ENCODE measurements at regions not wholly inside any gene's neighbourhood (a gene's known extent, or its start where the extent isn't known, plus 50 kb on each side); places are given as distances from the start of the nearest gene placed in this dataset.

DNA sequence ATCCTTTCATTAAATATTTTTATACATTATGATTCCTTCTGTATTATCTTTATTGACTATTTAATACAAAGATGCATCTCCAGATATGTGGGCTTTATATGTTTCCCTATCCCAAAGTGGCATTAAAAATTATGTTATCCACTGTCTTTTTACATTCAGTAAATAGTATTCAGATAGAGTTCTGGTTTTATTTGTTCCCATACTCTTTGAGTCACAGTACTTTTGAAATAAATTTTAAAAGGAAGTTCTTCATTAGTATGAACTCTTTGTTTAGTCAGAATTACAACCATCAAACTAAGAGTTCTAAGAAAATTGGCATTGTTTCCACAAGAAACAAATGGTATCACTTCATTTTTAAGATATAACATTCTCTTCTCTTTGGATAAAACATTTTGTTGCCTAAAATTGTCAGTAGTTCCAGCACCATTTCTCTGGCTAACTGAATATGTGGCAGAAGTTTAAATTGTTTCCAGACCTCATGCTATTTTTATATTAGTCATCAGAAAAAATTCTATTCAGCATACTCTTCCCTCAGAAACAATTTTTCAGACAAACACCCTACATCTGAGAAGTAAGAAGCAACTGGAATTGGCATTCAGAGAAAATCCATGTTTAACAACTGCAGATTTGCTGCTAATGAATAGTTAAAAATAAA lies 88.5 kb upstream of the COL5A2 start:
- DNase-seq (ENCODE audit: low read depth in 2 of 2) = no peak

- no peak for DNase-seq (ENCODE audit: low read depth in 2 of 2)
Measured at GRCh38 chr2:189268763-189269162, 89.2 kb upstream of the COL5A2 start.

- DNase-seq (ENCODE audit: low read depth in 2 of 2) = no peak
Measured at GRCh38 chr2:189273734-189274133, 94.2 kb upstream of the COL5A2 start.

DNA sequence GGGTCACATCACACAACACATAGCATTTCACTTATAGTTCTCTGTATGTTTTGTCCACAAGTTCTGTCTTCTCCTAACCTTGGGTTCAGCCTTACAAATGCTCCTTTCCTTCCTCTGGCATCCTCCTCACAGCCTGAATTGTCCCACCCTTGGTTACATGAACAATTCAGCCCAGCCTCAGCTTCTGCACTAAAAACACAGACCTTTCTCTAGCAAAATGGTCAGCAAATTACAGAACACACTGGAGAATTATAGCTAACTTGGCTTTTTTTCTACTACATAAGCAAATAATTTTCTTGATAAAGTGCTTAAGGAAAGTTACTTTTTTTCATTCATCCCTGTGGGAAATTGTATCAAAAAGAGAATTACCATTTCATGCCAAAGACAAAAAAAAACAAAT lies 94.8 kb upstream of the COL5A2 start:
- DNase-seq (ENCODE audit: low read depth in 2 of 2) = no peak

- DNase-seq (ENCODE audit: low read depth in 2 of 2) = peak; percentile 37 to 46
Measured at GRCh38 chr2:189276277-189276676, 96.7 kb upstream of the COL5A2 start.

DNA sequence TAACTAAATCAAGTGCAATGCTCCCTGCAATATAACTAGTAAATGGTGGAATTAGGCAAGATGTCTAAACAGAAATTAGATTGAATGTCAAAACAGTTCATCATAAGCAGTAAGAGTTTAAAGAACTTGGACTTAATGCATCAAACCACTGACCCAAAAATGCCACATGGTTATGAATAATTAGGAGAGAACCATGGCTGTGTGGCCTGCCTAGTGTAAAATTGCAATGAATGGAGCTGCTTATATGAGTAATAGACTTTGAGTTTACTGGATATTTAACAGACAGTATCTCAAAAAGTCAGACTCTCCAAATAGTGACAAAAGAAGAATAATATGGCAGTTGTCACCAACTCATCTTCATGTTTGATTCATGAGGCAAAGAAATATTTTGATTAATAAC lies 101.6 kb upstream of the COL5A2 start:
- DNase-seq (ENCODE audit: low read depth in 2 of 2) = no peak

DNA sequence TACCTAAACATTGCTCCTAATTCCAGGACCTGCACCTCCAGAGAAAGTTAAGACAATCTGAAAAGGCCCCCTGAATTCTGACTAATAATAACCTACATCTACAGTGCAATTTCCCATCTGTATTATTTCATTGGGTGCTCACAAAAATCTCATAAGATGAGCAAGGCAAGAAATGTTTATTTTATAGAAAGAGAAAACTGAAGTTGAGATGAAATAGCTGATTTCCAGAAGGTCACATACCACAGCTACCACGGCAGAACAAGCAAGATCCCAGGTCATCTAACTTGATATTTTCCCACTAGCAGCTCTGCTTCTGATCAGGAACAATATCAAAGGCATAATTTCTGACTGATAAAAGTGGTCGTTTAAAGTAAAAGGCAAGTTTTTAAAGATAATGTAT lies 105.8 kb upstream of the COL5A2 start:
- no peak for DNase-seq (ENCODE audit: low read depth in 2 of 2)

GRCh38 chr2:189285962-189286645 lies 106.5 kb upstream of the COL5A2 start:
- DNase-seq (ENCODE audit: low read depth in 2 of 2) = peak; percentile 4 to 70

DNA sequence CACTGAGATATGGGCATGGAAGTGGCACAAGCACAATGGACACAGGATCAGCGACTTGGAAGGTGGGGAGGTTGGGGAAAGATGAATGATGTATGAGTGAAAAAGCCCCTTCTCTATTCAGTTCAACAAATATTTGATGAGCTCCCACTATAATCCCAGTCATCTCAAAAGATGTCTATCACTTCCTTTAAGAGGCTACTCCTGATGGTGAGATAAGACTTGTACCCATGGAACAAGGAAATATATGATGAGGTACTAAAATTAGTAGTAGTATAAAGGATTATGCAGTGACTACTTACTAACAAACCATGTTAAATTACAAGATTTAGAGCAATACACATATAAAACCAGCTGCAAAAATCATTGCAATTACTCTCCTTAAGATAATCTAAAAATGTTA lies 107.8 kb upstream of the COL5A2 start:
- no peak for DNase-seq (ENCODE audit: low read depth in 2 of 2)

DNA sequence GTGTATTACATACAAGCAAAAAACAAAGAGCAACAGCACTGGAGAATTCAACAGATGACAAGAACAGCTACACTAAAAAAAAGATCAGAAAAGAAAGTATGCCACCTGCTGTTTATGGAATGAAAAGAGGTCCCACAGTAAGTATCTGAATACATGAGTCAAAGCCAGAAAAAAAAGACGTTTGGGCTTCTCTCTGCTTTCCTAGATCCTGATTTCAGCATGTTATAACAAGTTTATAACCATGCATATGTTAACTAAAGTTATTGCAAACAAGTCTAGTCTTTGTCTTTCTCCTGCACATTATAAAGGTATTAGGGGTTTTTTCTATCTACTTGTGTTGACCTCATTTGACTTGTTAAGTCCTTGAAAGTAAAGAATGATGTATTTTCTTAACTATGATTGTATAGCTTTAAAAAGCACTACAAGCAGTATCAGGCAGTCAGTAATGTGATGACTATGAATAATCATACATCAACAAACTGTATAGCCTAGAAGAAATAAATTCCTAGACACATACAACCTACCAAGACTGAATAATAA lies 108.5 kb upstream of the COL5A2 start:
- DNase-seq (ENCODE audit: low read depth in 2 of 2) = peak; percentile 78 to 80

GRCh38 chr2:189291460-189291859 lies 111.9 kb upstream of the COL5A2 start:
- no peak for DNase-seq (ENCODE audit: low read depth in 2 of 2)

DNA sequence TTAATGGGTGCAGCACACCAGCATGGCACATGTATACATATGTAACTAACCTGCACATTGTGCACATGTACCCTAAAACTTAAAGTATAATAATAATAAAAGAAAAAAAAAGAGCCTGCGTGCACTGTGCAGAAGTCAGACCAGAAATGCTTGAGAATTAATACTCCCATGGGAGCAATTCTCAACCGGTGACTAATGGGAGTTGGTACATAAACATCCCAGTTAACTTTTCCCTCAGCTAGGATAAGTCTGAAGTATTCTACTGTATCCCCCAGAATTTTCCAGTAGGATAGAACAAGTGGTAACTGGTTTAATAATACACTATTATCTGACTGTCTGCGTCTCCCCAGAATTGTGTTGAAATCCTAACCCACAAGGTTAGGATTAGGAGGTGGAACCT lies 113.6 kb upstream of the COL5A2 start:
- DNase-seq (ENCODE audit: low read depth in 2 of 2) = no peak

DNA sequence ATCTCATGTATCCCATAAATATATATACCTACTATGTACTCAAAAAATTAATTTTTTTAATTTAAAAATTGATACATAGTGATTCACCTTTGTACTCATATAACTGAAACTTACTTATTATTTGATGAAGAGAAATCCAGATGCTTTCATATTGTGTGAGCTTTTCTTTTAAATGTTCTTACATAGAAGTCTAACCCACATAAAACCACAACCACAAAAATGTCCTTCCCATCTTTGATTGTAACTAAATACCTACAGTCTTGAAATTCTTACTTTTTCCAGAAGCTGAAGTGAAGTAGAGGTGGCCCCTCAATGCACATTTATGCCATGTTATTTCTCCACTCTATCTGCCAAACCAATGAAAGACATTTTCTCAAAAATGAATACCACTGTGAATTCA lies 117.9 kb upstream of the COL5A2 start:
- no peak for DNase-seq (ENCODE audit: low read depth in 2 of 2)

DNA sequence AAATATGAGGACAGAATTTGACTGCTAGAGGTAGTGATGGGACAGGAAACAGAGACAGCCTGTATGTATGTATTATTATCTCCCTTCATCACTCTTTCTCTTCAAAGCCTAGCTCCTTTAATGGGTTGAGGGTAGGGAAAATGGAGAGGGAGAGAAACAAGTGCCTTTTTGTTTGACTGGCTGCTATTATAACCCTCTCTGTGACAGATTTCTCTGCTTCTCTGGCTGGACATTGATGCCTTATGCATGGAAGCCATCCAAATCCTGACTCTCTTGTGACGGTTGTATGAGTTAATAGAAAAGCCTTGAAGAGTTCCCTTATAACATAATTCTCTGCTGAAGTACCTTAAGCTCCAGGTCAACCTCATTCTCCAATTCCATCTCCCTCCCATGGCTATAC lies 118.5 kb upstream of the COL5A2 start:
- no peak for DNase-seq (ENCODE audit: low read depth in 2 of 2)

- peak in 1 of 2 donors; percentile 27 for DNase-seq (ENCODE audit: low read depth in 2 of 2)
Measured at GRCh38 chr2:189298481-189298880, 118.9 kb upstream of the COL5A2 start.

DNA sequence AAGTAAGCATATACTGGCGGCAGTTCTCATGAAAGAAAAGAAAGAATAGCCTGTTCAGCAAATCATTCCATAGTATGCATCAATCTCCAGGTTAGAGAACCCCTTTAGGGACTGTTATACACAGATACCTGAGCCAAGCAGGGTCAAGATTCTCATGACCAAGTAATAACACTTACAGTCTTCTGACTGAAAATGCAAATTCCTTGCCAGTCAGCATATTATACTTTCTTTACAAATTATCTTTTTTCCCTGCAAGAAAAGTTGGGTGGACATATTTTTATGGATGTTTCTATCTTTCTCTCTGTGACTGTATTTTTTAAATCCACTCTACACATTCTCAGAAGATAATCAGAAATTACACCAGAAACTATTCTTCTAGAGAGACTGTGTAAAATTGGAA lies 120.4 kb upstream of the COL5A2 start:
- no peak for DNase-seq (ENCODE audit: low read depth in 2 of 2)

DNA sequence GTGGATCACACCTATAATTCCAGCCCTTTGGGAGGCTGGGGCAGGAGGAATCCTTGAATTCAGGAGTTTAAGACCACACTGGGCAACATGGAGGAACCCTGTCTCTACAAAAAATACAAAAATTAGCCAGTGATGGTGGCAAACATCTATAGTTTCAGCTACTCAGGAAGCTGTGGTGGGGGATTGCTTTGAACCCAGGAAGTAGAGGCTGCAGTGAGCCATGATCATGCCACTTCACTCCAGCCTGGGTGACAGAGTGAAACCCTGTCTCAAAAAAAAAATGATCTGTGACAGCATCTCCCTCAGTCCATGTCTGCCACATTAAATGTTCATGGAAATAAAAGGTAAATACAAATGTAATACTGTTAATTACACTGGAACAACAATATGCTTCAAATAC lies 121.4 kb upstream of the COL5A2 start:
- DNase-seq (ENCODE audit: low read depth in 2 of 2) = no peak

DNA sequence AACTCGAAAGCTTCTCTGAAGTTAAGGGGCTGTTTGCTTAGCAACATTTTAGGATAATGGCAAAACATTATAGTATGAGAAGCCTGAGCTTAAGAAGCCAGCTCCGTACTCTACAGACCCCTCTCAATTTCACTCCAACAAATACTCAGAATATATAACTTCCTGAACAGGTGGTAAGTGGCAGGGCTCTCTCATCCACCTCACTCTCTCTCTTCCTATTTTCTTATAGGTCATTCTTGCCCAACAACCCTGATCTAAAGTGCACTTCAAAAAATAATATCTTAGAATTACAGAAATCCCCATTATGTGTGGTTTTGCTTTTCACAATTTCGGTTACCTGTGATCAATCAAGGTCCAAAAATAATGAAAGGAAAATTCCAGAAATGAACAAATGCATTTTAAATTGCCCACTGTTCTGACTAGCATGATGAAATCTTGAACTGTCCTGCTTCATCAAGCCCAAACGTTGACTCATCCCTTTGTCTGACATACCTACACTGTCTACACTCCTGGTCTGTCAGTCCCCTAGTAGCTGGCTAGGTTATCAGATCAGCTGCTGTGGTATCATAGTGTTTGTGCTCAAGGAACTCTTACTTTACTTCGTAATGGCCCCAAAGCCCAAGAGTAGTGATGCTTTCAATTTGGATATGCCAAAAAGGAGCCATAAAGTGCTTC lies 122.8 kb upstream of the COL5A2 start:
- no peak for DNase-seq (ENCODE audit: low read depth in 2 of 2)

- peak in 1 of 2 donors; percentile 14 for DNase-seq (ENCODE audit: low read depth in 2 of 2)
Measured at GRCh38 chr2:189304360-189304759, 124.8 kb upstream of the COL5A2 start.

GRCh38 chr2:189305291-189305943 lies 125.9 kb upstream of the COL5A2 start:
- peak in 1 of 2 donors; percentile 43 for DNase-seq (ENCODE audit: low read depth in 2 of 2)

GRCh38 chr2:189306525-189306924 lies 127.0 kb upstream of the COL5A2 start:
- DNase-seq (ENCODE audit: low read depth in 2 of 2) = peak in 1 of 2 donors; percentile 31
